Bronchial epithelial cell (primary cell): ENCODE measurements at regions not wholly inside any gene's neighbourhood (a gene's known extent, or its start where the extent isn't known, plus 50 kb on each side); places are given as distances from the start of the nearest gene placed in this dataset.
A peak's percentile ranks its signal among the peaks of the same experiment; 100 is the strongest.
"Not testable (repeated sequence)": the region's sequence is repeated elsewhere in the genome, so short reads cannot be mapped to it uniquely, and the experiment has no call there.

Source experiments
- DNase-seq: peaks from one replicate; pipeline ENCODE4 v3.0.0-alpha.2; 2010; ENCODE audit warnings: low read depth
- FAIRE-seq: peaks from 2 replicates; lab custom pipeline; 2011; peaks lifted over from hg19 to GRCh38; lab: Jason Lieb, UNC
- H3K27me3 ChIP-seq: 2 replicates; pipeline ENCODE4 v1.5.1; 2011; ENCODE audit warnings: low read length; ENCODE audit not compliant: control insufficient read depth, insufficient read depth
- H3K36me3 ChIP-seq: 2 replicates; pipeline ENCODE4 v1.5.1; 2011; ENCODE audit warnings: low read length; ENCODE audit not compliant: control insufficient read depth, insufficient read depth
- H3K4me3 ChIP-seq: 2 replicates; pipeline ENCODE4 v1.5.1; 2011; ENCODE audit warnings: mild to moderate bottlenecking, low read depth, low read length, control low read depth
- TF ChIP-seq, protein P1 (sequence below): IDR thresholded peaks from 2 replicates; pipeline ENCODE4 v1.5.1; 2011; ENCODE audit warnings: mild to moderate bottlenecking, moderate library complexity, low read length, control low read depth, inconsistent platforms; ENCODE audit not compliant: insufficient read depth, severe bottlenecking

DNA sequence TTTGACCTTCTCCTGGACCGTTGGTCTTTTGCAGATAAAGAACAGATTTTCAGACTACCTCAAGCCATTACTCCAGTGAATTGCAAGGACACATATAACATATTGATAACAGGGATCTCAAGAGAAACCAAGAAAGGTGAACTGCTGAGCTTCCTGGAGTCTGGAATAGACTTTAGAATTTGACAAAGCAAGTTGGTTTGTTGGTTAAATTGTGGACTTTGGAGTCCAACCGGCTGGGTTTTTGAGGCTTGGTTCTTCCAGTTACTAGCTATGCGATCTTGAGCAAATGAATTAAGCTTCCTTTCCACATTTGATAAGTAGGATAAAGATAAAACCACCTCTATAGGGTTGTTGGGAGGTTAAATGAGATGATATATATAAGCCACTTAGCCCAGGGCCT is 233.1 kb downstream of the SHQ1 start:
- TF ChIP-seq, protein P1, sequence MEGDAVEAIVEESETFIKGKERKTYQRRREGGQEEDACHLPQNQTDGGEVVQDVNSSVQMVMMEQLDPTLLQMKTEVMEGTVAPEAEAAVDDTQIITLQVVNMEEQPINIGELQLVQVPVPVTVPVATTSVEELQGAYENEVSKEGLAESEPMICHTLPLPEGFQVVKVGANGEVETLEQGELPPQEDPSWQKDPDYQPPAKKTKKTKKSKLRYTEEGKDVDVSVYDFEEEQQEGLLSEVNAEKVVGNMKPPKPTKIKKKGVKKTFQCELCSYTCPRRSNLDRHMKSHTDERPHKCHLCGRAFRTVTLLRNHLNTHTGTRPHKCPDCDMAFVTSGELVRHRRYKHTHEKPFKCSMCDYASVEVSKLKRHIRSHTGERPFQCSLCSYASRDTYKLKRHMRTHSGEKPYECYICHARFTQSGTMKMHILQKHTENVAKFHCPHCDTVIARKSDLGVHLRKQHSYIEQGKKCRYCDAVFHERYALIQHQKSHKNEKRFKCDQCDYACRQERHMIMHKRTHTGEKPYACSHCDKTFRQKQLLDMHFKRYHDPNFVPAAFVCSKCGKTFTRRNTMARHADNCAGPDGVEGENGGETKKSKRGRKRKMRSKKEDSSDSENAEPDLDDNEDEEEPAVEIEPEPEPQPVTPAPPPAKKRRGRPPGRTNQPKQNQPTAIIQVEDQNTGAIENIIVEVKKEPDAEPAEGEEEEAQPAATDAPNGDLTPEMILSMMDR, result no peak
- Histone ChIP-seq H3K4me3 (no peak overlapping the region), H3K27me3 (no peaks in the 10 kb centered on the region), H3K36me3 (no peaks in the 10 kb centered on the region)
- DNase-seq (no peak), FAIRE-seq (no peak)

DNA sequence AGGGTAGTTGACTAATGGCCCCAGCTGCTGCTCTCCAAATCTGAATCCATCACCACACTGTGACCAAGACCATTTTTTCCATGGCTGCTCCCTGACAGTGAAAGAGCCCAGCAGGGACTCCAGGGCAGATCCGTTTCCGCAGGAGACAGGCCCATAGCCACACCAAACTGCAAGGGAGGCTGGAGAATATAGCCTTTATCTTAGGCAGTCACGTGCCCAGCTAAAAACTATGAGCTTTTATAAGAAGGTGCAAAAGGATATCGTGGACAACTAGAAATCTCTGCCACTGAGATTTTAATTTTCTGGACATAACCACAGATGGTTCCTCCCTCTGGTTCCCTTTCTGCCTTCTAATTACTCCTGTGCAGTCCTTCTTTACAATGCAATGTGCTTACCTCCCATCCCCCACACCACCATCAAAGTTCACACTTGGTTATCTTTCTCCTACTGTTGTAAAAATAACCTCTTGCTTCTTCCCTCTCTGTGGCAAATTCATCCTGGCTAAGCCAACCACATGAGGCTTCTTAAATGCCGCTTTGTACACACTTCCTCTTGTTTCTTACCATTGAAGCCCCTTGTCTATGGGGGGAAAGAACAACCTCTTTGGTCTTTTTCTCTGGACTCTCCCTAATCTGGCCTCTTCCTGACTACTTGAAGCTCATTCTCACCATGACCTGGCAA is 233.7 kb downstream of the SHQ1 start:
- H3K27me3 ChIP-seq, result no peaks in the 10 kb centered on the region
- DNase-seq (no peak), FAIRE-seq (peak; percentile 13)
- H3K36me3 ChIP-seq, result no peaks in the 10 kb centered on the region
- no peak overlapping the region for H3K4me3 ChIP-seq
- TF ChIP-seq, protein P1, result no peak

DNA sequence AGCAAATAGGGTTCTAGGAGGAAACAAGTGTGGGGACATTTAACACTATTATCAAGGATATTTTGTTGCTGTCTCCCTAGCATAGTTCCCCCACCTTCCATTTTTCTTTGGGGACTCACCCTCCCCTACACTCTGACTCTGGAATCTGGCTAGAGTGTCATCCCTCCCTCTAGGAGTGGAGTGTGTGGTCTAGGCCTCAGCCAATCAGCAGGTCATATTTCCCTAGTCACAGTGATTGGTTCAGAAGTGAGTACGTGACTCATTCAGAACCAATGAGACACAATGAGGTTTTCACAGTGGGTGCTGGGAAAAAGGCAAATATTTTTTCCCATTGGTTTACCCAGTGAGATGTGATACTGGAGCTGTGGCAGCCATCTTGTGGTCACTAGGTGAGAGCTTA is 234.4 kb downstream of the SHQ1 start:
- no peak overlapping the region for H3K4me3 ChIP-seq
- DNase-seq, result no peak
- H3K27me3 ChIP-seq, result no peaks in the 10 kb centered on the region
- TF ChIP-seq, protein P1, result no peak
- FAIRE-seq, result no peak
- H3K36me3 ChIP-seq, result no peaks in the 10 kb centered on the region

DNA sequence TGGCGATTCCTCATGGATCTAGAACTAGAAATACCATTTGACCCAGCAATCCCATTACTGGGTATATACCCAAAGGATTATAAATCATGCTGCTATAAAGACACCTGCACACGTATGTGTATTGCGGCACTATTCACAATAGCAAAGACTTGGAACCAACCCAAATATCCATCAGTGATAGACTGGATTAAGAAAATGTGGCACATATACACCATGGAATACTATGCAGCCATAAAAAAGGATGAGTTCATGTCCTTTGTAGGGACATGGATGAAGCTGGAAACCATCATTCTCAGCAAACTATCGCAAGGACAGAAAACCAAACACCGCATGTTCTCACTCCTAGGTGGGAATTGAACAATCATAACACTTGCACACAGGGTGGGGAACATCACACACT is 239.1 kb downstream of the SHQ1 start:
- H3K36me3 ChIP-seq, DNase-seq, H3K4me3 ChIP-seq, FAIRE-seq, H3K27me3 ChIP-seq: not testable (repeated sequence)

DNA sequence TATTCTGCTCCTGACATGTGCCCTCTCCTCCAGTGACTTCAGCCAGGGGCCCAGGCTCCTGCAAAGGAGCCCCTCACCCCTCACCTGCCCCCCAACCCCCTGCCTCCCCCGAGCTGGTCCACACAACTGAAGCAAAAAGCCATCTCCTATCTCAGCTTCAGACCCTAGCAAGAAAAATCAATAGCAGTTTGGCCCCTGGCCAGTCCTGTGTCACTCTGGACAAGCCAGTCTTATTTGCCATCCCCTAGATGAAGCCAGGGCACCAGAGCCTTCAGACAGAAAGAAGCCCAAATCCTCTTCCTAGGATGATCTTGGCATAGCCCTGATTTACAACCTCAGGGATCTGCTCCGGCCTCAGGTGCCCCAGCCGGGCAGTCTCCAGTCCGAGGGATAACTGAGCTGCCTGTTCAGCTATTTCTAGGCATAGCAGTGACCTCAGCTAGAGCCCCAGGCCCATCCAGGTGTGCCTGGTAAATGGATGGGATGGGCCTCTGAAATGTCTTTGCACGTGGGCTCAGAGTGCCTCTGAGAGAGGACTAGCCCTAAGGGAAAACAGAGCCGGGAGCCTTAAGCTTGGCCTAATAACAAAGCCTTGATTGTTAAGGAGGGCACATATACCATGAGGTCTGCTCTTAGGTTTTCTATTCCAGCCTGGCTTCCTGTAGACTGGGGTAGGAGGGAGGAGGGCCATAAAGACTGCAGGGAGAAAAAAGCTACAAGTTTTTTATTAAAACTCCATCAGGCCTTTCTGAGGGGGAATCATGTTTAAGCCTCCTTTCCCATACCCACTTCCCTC is 242.0 kb downstream of the SHQ1 start:
- H3K27me3 ChIP-seq, result peaks cover 1% of the 10 kb centered on the region
- TF ChIP-seq, protein P1, result no peak
- DNase-seq (no peak), FAIRE-seq (no peak)
- H3K4me3 ChIP-seq, result no peak overlapping the region
- H3K36me3 ChIP-seq, result no peaks in the 10 kb centered on the region

DNA sequence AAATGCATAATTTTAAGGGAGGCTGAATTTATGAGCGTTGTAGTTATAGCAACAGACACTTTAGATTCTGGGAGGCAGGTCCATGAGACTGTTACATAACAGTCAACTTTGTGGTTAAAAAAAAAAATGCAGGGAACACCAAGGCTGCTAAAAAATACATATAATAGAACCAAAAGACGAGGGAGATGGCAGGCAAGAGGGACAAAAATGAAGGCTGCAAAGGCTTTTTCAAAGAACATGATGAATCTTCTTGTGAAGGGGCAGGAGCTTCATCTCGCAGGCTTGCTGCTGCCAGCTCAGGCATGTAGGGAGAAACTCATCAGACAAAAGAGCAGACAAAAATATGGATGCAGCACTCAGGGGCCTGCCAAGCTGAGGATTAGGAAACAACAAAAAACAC is 243.9 kb downstream of the SHQ1 start:
- DNase-seq (peak; percentile 36), FAIRE-seq (no peak)
- H3K4me3 ChIP-seq, result no peak overlapping the region
- H3K27me3 ChIP-seq, result peaks cover 3% of the 10 kb centered on the region
- TF ChIP-seq, protein P1, result no peak
- no peaks in the 10 kb centered on the region for H3K36me3 ChIP-seq
